G401 (cell line): ENCODE measurements at regions not wholly inside any gene's neighbourhood (a gene's known extent, or its start where the extent isn't known, plus 50 kb on each side); places are given as distances from the start of the nearest gene placed in this dataset.
"Not testable (repeated sequence)": the region's sequence is repeated elsewhere in the genome, so short reads cannot be mapped to it uniquely, and the experiment has no call there.

Experiments
- DNase-seq: peaks from one replicate; pipeline ENCODE4 v3.0.0-alpha.2; 2015; ENCODE audit warnings: low spot score
- in situ Hi-C: cut with HindIII; loops from 2 replicates; pipeline ENCODE4 v1.10.0; 2016; ENCODE audit warnings: low sequenced_read_pairs, mixed read lengths

DNA sequence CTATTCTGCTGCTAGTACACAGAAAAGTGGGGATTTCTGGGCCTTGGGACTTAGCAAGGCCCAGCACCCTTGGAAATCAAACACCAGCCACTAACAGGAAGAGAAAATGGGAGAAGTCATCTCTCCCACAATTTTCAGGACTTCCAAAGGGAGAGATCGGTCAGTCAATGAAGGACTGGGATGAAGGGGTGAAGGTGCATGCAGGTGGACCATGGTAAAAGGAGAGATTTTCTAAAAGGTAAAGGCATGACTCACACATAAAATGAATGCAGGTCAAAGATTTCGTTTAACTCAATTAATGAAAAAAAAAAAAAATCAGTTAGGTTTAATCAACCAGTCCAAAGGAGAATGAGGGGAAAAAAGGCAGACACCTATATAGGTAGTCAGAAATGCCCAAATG lies 176.4 kb upstream of the PROK2 start:
- in situ Hi-C loops: no loop called here
- no peak for DNase-seq

DNA sequence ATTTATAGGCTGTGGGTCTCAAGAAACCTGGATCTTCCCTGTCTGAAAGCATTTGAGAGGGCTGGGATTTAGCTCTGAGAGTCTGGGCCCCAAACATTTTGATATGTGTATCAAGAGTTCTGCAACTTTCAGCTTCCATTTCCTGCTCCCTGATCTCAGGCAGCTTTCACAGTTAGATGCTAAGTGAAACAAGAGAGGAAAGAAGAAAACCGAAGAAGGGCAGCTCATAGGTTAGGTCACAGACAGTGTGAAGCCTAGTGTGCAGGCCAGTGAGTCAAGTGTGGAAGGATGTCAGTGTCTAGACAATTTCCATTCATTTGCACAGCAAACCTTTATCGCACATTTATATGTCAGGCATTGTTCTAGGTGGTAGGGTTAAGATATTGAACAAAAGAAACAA lies 173.6 kb upstream of the PROK2 start:
- in situ Hi-C loops: no loop called here
- DNase-seq: no peak

DNA sequence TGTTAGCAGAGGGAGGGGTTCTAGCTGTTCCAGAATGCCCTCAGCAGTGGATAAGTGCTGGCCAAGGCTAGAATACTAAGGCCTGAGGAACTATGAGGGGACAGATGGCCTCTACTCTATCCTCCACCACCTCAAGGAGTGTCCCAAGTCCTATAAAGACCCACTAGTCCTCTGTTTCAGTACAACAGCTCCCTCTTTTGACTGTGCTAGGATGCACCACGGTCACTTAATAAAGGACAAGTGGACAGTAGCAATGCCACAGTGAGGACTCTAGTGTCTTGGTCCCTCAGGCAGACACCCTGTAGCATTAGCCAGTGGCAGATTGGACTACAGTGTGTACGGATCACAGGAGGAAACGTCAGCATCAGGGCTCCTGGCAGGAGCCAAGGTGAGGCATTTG lies 171.8 kb upstream of the PROK2 start:
- DNase-seq: no peak
- in situ Hi-C loops: no loop called here

DNA sequence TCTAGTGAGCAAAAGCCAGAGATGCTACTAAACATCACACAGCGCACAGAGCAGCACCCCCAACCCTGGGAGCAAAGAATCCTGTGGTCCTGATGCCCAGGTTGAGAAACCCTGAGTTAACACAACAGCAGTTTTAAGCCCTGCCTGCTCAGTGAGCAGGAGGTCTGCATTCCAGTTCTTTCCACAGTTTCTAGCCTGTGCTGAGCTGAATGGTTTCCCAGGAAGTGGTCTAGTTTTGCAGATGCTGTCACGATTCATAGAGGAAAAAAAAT lies 171.1 kb upstream of the PROK2 start:
- in situ Hi-C loops: no loop called here
- DNase-seq: no peak

DNA sequence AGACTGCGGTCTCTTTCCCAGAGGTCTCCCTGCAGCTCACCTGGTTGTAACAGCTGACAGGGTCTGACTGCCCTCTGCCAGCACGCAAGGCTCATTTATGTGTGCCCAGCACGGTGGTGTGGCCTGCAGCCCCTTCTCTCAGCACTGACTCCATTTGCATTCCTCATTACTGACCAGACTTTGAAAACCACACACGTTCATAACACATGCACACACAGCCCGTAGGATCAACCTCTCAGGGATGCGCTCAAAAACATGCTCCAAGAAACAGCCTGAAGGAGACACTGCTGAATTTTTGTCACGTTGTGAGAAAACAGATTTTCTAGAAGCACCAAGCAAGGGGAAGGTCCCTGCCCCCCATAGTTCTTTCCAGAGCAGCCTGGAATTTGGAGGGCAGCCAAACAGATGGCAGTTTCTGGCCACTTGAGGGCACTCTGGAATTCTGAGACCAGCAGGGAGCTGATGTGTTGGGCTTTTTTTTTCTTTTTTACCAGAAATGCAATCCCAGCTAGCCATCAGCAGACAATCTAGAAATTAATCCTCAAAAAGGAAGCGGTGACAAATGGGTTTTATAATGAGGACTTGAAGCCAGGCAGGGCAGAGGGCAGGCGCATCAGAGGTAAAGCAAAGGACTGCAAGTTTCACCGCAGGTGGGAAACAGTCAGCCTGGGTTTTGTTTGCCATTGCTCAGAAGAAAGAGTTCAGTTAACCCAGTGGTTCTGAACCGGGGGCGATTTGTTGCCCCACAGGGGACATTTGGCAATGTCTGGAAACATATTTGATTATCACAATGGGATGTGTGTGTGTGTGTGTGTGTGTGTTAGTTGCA lies 170.5 kb upstream of the PROK2 start:
- in situ Hi-C loops: no loop called here
- DNase-seq: peak; percentile 80

DNA sequence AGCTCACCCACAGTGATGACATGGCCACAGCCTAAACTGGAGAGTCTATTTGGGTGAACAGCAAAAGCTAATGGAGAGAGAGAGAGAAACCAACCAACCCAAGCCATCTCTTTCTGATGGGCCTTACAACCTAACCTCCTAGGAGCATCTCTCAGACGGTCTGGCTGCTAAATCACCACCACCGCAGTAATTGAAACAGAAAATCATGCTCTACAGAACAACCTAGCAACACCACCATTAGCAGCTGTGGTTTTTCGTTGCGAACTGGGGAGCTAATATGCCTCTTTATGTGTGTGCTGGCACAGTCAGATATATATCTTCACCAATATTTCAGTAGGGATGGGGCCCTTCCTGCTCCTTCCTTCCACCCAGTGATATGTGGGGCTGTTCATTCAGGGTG lies 166.9 kb upstream of the PROK2 start:
- in situ Hi-C loops: no loop called here
- no peak for DNase-seq

DNA sequence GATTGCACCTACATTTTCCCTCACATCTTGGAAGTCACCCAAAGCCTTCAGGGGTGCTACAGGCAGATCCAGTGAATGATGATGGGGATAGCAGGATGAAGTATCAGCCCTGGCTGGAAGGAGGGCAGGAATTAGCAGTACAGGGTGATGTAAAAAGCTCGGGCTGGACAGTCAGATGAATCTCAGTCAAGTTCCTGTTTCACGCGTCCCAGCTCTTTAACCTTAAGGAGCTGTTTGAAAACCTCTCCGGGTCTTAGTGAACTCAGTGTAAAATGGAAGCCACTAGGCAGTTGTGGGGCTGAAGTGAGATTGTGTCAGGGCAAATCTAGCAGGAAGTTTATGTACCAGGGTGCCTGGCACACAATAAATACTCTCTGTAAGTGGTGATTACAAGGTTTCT lies 166.4 kb upstream of the PROK2 start:
- in situ Hi-C loops: no loop called here
- DNase-seq: no peak

DNA sequence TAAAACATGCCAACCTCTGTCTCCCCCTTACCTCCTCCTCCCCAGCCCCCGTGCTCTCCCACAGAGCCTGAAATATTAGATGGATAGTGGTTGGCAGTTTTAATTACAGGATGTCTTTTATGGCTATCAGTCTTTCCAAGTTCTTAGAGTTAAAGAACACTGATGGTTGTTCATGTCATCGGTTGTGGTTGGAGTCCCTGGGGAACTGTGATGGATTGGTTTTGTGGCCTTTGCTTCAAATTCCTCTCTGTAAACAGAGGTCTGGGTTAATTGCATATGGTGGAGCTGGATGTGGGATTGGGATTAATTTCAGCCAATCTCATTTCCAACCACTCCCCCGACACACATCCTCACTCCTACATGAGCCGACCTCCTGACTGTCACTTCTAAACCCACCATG lies 164.5 kb upstream of the PROK2 start:
- no peak for DNase-seq
- in situ Hi-C loops: no loop called here

DNA sequence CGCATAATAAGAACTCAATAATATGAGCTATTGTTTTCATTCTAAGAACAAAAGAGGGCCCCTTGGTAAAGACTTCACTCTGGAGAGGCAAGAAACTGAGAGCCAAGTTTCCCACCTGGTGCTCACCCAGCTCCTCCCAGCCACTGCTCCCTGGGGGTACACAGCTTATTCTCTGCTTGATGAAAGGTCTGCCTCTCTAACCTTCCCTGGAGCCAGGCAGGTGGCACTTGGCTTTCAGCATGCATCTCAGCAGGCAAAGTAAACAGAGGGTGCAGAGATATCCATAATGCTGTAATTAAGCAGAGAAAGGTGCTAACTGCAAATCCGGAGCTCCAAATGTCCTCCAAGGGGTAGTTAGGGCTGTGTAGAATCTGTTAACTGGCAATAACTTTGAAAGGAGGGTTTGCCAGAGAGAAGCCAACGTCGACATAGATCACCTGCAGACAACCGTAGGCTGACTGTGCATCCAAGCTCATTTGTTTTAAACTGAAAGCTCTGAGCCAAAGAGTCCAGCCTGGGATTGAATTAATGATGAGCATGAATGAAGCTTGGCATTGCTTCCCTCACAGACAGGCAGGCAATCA lies 159.6 kb upstream of the PROK2 start:
- DNase-seq: no peak
- in situ Hi-C loops: no loop called here

DNA sequence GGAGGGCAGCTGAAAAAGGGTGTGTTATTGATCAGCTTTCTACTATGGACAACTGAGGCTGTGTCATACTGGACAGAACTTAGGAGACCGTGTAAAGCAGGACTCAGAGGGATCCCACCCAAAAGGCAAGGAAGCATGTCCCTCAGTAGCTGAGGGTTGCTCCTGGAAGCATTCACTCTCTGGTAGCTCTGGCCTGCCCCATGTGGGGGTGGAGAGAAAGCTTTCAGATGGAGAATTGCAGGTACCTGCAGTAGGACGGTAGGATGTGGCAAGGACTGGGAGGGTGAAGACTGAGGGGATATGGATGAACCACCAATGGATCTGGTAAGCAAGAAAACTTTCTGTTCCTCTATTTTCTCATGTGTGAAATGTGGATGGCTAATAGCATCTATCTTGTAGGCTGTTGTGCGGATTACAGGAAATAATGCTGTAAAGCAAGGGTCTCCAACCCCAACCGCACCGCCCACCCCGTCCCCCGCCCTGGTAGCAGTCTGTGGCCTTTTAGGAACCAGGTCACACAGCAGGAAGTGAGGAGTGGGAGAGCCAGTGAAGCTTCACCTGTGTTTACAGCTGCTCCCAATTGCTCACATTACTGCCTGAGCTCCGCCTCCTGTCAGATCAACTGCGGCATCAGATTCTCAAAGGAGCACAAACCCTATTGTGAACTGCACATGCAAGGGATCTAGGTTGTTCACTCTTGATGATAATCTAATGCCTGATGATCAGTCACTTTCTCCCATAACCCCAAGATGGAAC lies 157.7 kb upstream of the PROK2 start:
- in situ Hi-C loops: no loop called here
- DNase-seq: no peak

DNA sequence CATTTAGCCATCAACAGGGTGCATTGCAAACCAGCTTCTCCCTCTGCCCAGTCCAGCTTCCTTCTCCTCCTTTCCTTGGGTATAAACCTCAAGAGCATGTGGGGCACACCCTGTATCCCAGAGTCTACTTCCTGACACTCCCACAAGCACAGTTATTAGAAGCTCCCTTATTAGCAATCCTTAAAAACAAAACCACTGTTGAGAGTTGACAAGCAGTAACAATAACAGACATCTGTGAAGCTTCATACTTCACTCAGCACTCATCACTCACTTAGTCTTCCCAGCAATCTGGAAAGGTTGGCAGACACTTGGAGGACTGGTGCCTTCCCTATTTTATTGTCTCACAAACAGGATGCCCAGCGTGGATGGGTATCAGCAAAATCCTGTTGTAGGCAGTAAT lies 155.5 kb upstream of the PROK2 start:
- in situ Hi-C loops: no loop called here
- DNase-seq: no peak

DNA sequence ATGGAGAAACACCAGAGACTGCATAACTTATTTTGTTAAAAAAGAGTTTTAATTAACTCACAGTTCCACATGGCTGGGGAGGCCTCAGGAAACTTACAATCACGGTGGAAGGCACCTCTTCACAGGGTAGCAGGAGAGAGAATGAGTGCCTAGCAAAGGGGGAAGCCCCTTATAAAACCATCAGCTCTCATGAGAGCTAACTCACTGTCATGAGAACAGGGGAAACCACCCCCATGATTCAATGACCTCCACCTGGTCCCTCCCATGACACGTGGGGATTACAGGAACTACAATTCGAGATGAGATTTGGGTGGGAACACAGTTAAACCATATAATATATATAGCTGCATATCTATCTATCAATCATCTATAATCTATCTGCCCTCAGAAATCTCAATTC lies 153.1 kb upstream of the PROK2 start:
- DNase-seq, in situ Hi-C loops: not testable (repeated sequence)

DNA sequence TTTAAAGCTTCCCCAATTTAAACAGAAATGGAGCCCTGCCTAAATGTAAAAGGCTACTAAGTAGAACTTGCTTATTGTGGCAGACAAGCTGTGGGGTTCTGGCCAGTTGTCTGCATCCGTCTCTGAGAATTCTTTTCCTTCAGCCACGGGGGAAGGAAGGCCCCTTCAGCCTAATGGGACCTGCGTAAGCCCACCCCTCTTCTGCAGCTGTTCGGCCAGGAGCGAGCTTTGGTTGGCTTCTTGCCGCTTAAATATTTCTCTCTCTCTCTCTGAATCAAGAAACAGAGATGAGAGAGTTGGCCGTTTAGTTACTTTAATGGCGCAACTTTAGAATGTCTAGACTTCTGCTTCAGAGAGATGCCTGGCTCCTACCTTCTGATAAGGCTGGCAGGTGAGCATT lies 151.7 kb upstream of the PROK2 start:
- DNase-seq: no peak
- in situ Hi-C loops: no loop called here

DNA sequence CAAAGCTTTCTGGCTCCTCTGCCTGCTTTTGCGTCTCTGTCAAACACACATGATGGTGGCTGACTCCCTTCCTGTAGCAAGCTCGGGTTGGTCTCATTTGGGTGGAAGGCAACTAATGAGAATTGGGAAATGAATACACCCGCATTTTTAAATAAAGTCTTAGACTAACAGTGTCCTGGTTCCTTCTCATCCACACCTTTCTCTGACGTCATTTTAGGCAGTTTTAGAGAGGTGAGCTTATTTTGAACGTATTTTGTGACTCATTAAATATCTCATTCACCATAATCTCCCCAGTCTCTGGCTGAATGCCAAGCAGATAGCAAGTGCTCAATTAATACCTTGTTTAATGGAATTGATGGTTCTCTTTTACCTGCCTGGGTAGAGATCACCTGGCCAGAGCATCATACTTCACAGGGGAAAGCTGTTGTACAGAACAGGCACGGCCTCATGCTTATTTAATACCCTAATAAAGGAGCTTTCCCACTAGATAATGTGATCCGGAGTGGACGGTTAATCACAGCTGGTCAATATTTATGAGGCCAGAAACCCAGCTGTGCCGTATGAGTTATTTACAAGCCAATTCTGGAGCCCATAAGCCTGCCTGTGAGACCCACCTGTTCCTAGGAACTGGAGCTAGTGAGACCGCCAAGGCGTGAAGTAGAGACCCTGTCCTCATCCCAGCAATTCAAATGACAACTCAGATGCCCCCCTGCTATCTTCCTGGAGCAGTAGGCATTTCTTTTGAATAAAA lies 149.7 kb upstream of the PROK2 start:
- DNase-seq: no peak
- in situ Hi-C loops: no loop called here

DNA sequence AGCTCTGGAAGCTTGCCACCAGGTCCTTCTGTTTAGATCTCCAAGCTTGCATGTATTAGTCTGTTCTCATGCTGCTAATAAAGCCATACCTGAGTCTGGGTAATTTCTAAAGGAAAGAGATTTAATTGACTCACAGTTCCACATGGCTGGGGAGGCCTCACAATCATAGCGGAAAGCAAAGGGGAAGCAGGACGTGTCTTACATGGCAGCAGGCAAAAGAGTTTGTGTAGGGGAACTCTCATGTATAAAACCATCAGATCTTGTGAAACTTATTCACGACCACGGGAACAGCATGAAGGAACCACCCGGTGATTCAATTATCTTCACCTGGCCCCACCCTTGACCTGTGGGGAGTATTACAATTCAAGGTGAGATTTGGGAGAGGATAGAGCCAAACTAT lies 147.0 kb upstream of the PROK2 start:
- in situ Hi-C loops: no loop called here
- no peak for DNase-seq

DNA sequence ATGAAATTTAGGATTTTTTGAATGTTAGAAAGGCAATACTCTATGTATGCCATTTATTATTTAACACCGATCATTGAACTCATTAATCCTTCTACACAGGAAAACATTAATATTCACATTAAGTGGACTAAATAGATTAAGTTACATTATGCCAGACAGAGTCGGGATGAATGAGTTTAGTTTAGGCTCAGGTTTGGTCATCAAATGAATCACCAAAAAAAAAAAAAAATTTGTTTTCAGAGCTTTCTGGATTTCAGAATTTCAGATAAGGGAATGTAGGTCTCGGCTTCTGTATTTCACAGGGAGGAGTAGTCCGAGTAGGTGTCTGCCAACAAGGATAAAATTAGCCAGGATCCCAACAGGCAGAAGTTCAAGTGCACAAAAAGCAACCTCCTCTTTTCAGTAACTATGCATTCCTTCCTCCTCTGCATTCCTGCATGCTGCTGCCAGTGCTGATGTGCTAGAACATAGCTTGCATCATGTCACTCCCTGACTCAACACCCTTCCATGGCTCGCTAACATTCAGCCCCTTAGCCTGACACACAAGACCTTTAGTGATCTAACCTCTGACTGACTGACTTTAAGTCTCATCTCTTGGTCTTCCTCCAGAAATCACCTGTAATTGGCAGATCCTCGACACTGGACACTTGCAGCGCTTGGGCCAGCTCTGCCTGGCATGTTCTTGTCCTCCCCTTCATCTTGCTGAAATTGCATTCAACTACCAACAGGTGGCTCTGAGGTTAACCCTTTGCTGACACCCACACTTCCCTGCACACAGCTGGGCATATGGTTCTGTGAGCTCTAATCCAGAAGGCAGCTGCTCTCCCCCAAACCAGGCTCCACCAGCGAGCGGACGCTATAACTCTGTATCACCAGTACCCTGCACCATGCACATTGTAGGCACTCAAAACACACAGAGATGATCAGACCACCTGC lies 145.4 kb upstream of the PROK2 start:
- DNase-seq: no peak
- in situ Hi-C loops: no loop called here

DNA sequence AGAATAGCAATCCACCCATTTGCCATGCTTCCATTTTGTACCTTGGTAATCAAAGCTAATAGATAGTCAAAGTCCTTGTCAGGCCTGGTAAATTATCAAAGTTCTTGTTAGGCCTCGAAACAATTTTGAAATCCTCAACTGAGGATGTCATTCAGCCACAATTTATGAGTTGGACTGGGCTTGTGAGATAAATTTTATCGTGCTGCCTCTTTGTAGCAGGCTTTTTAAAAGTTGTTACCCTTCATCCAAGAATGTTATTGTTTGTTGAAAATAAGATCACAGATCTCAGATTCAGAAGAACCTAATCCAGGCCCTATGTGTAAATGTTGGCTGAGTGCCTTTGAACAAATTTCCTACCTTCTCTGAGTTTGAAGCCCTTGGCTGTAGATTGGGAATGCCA lies 143.3 kb upstream of the PROK2 start:
- in situ Hi-C loops: no loop called here
- no peak for DNase-seq

DNA sequence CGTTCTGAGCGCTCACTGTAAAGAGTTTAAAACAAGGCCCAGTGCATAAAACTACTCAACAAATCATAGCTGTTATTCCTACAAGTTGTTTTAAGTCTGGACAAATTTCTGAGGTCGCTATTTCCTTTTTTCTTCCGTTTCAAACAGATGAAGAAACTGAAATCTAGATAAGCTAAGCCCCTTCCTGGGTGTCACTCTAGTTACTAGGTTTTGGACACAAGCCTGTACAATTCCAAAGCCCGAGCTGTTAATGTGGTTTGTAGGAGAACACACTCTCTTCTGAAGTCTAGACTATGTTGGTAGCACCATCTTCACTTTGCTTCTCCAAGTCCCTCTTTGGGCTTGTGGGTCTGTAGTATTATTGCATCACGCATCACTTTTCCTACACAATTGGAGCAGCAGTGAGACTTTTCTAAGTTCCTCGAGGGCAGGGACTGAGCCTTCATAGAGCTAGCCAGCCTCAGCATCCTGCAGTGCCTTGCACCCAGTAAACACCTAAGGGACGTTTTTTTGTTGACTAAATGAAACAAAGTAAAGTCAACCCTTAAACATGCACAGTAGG lies 142.6 kb upstream of the PROK2 start:
- in situ Hi-C loops: no loop called here
- DNase-seq: no peak

DNA sequence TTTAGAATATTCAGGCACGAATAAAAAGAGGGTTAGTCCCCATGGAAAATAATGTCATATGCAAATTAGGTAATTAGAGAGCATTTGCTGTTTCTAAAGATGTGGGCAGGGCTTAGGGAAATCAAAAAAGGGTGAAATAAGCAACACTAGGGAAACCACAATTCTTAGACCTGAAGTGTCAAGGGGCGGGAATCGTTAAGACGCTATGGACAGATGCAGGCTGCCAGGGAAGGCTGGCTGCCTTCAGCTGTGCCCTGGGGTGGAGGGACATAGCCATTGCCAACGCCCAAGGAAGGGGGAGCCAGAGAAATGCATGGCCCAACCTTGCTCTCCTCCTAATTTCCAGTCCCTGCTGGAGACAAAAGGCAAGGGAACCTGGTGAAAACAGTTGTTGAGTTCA lies 141.7 kb upstream of the PROK2 start:
- in situ Hi-C loops: no loop called here

More for the DNA sequence above, 141.7 kb upstream of the PROK2 start:
- no peak for DNase-seq
